ENCODE measurements at regions not wholly inside any gene's neighbourhood (a gene's known extent, or its start where the extent isn't known, plus 50 kb on each side); places are given as distances from the start of the nearest gene placed in this dataset.

DNA sequence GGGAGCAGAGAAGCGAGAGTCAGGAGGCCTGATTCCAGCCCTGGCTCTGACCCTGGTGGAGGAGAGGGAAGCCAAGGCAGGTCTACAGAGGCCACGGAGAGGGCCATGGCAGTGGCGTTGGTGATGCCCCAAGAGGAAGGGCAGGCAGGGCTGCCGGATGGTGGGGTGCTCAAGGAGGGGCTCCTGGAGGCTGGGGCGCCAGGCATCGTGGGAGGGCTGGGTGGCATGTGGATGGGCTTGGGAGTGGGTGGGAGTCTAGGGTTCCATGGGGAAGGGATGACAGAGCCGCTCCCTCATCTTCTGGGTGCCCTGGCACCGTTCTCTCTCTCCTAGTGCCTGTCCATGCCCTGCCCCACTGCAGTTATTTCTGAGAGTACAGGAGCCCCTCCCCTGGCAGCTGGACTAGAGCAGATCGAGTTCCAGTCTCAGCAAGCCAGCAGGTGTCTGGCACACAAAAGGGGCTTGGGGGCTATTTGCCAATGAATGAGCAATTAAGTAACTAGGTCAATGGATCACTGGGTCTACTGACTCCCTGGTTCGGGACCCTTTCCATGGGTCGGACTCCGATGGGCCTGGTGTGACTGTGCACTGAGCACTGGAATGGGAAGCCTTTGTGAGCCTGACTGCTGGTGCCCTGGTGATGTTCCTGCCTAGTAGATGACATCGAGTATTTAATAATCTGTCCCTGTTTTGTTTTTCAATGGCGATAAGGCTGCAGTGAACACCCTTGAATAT, 570.0 kb downstream of the TBC1D22A start:
- TF ChIP-seq, protein P1, sequence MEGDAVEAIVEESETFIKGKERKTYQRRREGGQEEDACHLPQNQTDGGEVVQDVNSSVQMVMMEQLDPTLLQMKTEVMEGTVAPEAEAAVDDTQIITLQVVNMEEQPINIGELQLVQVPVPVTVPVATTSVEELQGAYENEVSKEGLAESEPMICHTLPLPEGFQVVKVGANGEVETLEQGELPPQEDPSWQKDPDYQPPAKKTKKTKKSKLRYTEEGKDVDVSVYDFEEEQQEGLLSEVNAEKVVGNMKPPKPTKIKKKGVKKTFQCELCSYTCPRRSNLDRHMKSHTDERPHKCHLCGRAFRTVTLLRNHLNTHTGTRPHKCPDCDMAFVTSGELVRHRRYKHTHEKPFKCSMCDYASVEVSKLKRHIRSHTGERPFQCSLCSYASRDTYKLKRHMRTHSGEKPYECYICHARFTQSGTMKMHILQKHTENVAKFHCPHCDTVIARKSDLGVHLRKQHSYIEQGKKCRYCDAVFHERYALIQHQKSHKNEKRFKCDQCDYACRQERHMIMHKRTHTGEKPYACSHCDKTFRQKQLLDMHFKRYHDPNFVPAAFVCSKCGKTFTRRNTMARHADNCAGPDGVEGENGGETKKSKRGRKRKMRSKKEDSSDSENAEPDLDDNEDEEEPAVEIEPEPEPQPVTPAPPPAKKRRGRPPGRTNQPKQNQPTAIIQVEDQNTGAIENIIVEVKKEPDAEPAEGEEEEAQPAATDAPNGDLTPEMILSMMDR (IDR thresholded peaks at IDR 0.05; ENCODE audit: low read depth, low read length): no peak
- DNase-seq (ENCODE audit: extremely low read depth, low read depth): no peak

DNA sequence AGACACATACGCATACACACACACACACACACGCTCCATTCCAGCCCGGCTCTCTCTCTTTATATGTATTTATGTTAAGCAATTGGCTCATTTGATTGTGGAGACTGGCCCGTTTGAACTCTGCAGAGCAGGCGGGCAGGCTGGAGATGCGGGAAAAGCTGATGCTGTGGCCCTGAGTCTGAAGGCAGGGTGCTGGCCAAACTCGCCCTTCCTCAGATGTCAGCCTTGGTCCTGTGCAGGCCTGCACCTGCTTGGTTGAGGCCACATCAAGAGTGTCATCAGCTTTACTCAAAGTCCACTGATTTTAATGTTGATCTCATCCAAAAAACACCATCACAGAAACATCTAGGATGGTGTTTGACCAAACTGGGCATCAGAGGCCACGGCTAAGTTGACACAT, 569.3 kb downstream of the TBC1D22A start:
- no peak for DNase-seq (ENCODE audit: extremely low read depth, low read depth)
- TF ChIP-seq, protein P1 (IDR thresholded peaks at IDR 0.05; ENCODE audit: low read depth, low read length): no peak

DNA sequence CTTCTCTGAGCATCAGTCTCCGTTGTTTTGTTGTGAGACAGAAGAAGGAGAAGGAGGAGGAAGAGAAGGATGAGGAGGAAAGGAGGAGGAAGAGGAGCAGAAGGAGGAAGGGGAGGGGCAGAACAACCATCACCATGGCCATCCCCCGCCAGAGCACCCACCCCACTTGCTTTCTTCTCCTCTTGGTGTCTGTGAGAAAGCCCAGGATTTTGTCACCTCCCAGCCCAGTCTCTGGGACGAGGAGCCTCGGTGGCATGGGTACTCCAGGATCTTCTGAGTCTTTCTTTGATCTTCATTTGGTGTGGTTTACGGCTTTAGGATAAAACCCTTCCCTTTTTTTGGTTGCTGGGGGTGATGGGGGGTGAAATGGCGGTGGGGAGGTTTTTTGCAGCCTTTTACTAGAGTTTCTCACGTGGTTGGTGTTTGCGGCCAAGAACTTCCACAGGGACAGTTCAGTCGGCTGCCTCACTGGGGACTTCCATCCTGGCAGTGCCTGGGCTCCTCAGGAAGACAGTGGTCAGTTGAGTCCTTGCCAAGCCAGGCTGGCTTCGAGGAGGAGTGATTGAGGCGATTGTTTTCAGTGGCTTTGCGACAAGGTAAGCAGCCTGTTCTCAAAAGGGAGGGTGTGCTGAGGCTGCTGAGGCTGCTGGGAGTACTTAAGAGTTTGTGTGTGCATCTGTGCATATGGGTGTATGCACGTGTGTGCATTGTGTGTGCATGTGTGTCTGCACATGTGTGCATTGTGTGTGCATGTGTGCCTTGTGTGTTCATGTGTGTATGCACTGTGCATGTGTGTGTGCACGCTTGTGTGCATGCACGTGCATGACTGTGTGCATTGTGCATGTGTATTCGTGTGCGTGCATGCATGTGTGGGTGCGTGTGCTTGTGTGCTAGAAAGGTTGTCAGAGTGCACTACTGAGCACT, 567.5 kb downstream of the TBC1D22A start:
- TF ChIP-seq, protein P1 (IDR thresholded peaks at IDR 0.05; ENCODE audit: low read depth, low read length): no peak
- DNase-seq (ENCODE audit: extremely low read depth, low read depth): no peak

DNA sequence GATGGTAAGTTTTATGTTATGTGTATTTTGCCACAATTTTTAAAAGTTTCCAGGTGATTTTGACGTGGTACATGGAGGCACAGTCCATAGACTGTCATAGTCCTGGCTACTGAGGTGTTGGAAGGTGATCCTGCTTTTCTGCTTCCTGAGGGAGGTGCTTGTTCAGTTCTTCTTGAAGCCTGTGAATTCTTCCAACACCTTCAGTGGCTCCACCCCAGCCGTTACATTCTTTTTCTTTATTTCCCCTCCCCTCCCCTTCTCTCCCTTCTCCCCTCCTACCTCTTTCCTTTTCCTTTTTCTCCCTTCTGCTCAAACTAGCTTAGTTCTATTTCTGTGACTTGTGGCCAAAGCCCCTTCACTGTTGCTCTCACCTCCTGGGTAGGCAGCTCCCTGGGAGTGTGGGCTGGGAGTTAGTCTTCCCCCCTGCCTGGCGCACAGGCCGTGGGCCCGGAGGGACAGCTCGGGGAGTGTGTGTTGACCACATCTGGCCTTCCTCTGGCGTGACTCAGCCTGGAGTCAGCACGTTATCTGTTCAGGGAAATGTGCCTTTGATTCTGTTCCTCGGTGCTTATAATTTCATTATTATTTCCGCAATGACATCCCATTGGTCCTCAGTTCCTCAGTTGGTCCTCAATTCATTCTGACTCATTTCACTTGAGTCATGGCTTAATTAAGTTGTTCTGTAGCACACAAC, 566.2 kb downstream of the TBC1D22A start:
- DNase-seq (ENCODE audit: extremely low read depth, low read depth): peak; percentile 81
- TF ChIP-seq, protein P1 (IDR thresholded peaks at IDR 0.05; ENCODE audit: low read depth, low read length): no peak

DNA sequence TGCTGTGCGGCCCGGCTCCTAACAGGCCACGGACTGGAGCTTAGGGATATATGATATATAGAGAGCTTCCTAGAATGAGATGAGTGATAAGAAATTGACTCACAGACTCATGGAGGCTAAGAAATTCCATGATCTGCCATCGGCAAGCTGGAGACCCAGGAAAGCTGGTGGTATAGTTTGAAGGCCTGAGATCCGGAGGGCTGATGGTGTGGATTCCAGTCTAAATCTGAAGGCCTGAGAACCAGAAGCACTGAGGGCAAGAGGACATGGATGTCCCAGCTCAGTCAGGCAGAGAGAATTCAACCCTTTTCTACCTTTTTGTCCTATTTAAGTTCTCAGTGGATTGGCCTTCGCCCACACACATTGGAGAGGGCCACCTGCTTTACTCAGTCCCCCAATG, 564.8 kb downstream of the TBC1D22A start:
- TF ChIP-seq, protein P1 (IDR thresholded peaks at IDR 0.05; ENCODE audit: low read depth, low read length): no peak
- no peak for DNase-seq (ENCODE audit: extremely low read depth, low read depth)

DNA sequence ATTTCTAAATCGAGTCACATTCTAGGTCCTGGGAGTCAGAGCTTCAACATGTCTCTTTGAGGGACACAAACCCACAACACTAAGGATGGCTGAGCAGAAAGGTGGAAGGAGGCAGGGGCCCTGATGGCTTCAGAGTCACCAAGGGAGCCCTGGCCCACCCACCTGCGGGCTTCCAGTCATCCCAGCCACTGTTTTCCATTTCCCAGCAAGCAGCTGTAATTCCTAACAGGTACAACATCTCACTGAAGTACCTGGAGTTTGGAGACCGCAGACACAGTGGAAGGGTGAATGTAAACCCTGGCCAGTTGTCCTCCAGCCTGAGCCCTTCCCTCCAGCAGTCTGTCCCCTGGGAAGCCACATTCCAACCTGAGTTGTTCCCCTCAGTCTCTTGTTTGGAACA, 562.8 kb downstream of the TBC1D22A start:
- TF ChIP-seq, protein P1 (IDR thresholded peaks at IDR 0.05; ENCODE audit: low read depth, low read length): no peak
- no peak for DNase-seq (ENCODE audit: extremely low read depth, low read depth)
